GM13976 (cell line): ENCODE measurements at regions not wholly inside any gene's neighbourhood (a gene's known extent, or its start where the extent isn't known, plus 50 kb on each side); places are given as distances from the start of the nearest gene placed in this dataset.

Source experiments
- DNase-seq: peaks from one replicate; pipeline ENCODE4 v3.0.0; 2012; ENCODE audit warnings: low spot score
- in situ Hi-C: fragments of 300-500 bp; cut with MboI; formaldehyde crosslinking; loops from one replicate; pipeline ENCODE4 v1.12.0; 2022; ENCODE audit warnings: low sequenced_read_pairs, mixed read lengths, inconsistent platforms; ENCODE audit not compliant: unreplicated experiment
- TF ChIP-seq, protein P1 (sequence below): IDR thresholded peaks from 2 replicates; pipeline ENCODE4 v1.5.1; 2012; ENCODE audit warnings: borderline replicate concordance, mild to moderate bottlenecking; ENCODE audit not compliant: insufficient read depth; ENCODE audit errors: extremely low read depth, missing control alignments, control extremely low read depth

DNA sequence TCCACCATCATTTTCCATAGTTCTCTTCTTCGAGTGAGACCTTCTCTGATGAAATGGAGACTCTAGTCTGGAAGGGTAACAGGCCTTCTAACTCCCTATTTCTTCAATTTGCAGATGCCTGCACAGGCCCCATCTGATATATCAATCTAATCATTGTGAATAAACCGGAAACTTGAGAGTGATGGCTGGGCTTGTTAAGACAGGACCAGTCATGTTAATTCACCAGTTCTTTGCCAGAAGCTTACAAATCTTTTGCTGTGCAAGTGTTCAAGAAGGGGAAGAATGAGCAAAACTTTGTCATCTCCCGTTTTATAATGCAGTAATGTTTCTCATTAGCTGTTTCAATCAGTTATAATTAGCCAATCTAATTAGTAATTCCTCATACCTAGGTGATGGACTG, 1561.3 kb upstream of the GOT2 start:
- TF ChIP-seq, protein P1, sequence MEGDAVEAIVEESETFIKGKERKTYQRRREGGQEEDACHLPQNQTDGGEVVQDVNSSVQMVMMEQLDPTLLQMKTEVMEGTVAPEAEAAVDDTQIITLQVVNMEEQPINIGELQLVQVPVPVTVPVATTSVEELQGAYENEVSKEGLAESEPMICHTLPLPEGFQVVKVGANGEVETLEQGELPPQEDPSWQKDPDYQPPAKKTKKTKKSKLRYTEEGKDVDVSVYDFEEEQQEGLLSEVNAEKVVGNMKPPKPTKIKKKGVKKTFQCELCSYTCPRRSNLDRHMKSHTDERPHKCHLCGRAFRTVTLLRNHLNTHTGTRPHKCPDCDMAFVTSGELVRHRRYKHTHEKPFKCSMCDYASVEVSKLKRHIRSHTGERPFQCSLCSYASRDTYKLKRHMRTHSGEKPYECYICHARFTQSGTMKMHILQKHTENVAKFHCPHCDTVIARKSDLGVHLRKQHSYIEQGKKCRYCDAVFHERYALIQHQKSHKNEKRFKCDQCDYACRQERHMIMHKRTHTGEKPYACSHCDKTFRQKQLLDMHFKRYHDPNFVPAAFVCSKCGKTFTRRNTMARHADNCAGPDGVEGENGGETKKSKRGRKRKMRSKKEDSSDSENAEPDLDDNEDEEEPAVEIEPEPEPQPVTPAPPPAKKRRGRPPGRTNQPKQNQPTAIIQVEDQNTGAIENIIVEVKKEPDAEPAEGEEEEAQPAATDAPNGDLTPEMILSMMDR, result no peak
- in situ Hi-C loops, result no loop called here
- DNase-seq, result no peak

DNA sequence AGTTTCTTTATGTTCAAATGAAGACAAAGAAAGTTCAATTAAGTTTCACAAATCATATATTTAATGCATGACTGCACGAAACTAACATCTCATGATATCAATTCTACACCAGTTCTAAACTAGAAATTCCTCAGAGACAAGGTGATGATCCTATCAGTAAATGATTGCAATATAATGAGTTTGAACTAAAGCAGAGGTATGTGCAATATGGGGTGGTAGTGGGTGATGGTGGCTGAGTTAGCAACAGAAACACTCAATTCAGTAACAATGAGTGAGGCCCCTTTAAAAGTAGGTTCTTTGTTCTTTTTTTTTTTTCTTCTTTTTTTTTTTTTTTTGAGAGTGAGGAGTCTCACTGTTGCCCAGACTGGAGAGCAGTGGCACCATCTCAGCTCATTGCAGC, 1551.7 kb upstream of the GOT2 start:
- TF ChIP-seq, protein P1, result no peak
- no peak for DNase-seq
- in situ Hi-C loops, result no loop called here

DNA sequence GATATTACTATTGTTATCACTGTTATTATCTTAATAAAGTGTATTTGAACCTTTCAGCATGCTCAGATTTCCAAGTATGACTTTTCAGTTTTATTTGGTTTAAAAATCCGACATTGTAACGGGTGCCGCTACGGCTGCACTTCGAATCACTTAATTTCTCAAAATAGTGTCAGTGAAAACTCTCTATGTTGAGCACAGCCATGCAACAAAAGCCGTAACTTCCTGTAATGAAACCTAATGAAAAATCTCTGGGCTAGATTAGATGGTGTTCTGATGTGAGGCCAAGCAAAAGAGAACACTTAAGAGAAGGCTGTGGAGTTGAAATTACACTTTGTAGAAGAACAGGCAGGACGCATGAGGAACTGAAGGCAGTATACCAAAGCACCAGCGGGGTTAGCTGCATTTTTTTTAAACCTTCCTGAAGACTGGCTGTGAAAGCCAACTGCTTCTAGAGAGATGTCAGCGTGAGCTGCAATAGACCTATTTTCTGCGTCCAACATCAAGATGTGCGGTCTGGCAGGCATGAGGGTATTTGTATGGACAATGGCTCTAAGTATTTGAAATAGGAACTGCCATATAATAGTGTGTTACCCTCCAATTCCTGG, 1545.0 kb upstream of the GOT2 start:
- TF ChIP-seq, protein P1, result no peak
- no peak for DNase-seq
- in situ Hi-C loops, result no loop called here

DNA sequence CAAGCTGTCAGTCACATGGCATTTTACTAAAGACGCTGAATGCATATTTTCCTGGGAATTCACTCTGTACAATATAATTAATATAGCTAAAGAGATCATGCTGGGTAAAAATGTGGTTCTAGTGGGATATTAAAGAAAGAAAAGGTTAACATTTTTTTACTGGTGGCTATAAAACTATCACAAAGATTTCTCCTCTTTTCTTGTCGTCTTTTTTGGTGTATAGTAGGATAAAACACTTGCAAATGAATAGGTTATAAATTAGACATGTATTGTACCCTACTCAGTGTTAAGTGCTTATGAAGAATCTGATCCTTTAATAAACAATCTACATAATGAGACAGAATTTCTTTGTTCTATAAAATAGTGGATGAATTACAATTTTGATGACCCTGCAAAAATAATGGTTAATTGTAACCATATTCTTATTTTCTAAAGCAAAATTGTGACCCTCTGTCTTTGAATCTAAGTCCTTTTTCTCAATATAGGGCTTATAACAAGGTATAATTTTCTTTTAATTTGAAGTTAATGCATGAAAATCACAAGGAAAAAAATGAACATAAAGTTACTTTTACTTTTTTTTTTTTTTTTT, 1540.4 kb upstream of the GOT2 start:
- DNase-seq, result no peak
- in situ Hi-C loops, result no loop called here
- TF ChIP-seq, protein P1, result no peak

DNA sequence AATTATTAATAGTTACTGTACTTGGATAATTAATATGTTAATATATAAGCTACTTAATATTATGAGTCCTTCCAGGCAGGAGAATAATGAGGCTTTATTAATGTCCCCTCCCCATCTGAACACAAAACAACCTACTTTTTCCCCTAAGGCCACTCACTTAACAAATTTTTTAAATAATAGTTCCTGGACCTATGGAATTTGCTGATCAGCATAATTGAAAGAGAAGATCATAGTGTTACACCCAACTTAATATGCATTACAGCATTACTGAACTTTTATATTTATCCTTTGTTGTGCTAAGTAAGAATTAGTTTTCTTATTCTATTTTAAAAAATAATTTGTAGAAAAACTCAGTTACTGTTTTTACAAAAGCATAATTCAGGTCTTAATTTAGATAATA, 1537.7 kb upstream of the GOT2 start:
- TF ChIP-seq, protein P1, result no peak
- in situ Hi-C loops, result no loop called here
- DNase-seq, result no peak

DNA sequence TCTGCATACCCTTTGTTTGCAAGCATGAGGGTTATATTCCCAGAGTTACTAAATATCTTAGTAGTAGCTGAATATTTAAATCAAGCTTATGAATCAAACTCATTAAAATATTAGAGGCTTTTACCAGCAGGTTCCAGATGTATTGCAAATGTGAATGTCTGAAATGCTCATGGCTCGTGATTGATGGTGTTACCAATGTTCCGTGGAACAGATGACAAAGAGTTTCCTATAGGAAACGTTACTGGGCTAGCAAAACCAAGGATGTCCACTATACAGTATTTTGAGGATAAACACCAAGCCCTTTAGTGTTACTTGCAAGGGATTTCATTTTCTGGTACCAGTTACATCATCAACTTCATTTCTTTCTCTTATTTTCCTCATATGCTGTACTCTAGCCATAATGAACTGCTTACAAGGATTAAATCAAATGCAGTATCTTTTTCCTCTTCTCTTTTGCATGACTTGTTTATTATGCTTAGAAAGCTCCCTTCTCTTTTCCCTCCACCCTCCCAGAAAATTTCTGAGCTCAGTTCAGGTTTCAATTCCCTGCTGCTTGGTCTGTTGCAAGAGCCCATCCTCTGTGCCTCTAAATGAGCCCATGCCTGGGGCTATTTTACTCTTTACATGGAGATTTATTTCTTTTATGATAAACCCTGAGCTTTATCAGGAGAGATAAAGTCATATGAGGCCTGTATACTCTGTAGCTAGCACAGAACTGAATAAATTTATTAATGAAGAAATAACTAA, 1537.1 kb upstream of the GOT2 start:
- in situ Hi-C loops, result no loop called here
- no peak for DNase-seq
- TF ChIP-seq, protein P1, result no peak

DNA sequence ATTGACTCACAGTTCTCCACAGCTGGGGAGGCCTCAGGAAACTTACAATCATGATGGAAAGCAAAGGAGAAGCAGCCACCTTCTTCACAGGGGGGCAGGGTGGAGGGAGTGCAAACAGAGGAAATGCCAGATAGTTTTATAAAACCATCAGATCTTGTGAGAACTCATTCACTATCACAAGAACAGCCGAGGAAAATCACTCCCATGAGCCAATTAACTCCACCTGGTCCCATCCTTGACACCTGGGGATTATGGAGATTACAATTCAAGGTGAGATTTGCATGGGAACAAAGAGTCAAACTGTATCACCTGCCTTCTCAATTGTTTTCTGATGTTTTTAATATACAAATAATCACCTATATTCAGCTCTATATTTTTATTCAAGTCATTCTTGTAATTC, 1527.3 kb upstream of the GOT2 start:
- TF ChIP-seq, protein P1, result no peak
- no peak for DNase-seq
- in situ Hi-C loops, result no loop called here
